CD4-positive, alpha-beta T cell treated with Interferon gamma for 1 hour (primary cell): ENCODE measurements at regions not wholly inside any gene's neighbourhood (a gene's known extent, or its start where the extent isn't known, plus 50 kb on each side); places are given as distances from the start of the nearest gene placed in this dataset.

ENCODE experiments used
- DNase-seq: peaks from one replicate; pipeline ENCODE4 v3.0.0-alpha.2; 2020

DNA sequence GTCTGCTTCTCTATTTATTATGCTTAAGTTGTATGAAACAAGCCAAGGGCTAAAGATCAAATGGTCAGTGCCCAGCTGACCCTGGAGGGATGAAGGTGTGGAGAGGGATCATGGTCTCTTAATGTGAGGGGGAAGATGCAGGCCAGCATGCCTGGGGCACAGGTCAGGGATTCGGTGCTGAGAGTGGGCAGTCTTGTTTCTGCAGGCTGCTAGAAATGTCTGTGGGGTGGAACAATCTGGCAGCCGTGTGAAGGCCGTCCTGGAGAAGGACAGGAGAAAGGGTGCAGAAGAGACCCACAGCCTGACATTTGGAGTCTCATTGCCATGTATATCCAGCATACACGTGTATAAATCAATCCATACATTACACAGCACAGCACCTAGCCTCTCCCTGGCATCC lies 258.3 kb upstream of the MOCS1 start:
- no peak for DNase-seq

- DNase-seq: no peak
These were observed 254.7 kb upstream of the MOCS1 start for GRCh38 chr6:40188931-40189330.

DNA sequence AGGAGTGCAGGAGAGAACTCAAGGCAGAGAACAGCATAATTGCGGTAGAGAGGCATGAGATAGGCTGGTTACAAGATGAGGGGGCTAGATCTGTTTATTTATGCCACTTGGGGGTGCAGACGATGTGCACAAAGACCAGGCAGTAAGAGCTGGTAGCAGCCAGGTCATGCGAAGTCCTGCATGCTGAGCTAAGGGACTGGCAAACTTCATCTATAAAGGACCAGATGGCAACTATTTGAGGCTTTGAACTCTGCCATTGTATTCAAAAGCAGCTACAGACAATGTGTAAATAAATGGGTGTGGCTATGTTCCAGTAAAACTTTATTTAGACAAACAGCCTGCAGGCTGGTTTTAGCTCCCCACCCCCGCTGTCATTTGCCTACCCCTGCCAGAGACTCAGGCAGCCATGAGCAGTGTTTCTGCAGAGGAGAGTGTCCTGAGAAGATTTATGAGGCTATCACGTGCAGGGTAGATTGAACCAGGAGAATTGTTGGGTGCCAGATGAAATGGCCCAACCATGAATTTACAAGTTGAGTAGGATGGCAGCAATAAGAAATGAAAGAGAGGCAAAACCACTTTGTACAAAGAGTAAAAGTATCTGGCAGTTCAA lies 253.4 kb upstream of the MOCS1 start:
- DNase-seq: no peak

DNA sequence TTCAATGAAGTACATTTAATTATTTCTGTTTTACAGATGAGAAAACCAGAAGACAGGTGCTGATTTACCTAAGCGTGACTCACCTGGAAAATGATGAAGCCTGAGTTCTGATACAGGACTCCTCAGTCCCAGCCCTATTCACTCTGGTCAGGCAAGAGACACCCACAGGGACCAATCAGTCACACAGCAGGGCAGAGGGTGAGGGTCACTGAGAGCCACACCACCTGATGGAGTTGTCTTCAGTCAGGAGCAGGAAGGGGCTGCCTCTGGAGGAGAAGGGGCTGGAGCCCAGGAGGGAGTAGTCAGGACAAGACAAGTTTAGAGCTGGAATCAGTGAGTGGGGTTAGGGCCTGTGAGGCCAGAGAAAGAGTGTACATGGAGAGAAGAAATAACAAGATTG lies 251.2 kb upstream of the MOCS1 start:
- no peak for DNase-seq

GRCh38 chr6:40183902-40184301 lies 249.6 kb upstream of the MOCS1 start:
- DNase-seq: no peak

- no peak for DNase-seq
These were observed 247.1 kb upstream of the MOCS1 start for GRCh38 chr6:40181367-40181766.

GRCh38 chr6:40180271-40180670 lies 246.0 kb upstream of the MOCS1 start:
- DNase-seq: no peak

GRCh38 chr6:40179496-40179895 lies 245.2 kb upstream of the MOCS1 start:
- DNase-seq: no peak

GRCh38 chr6:40177598-40177997 lies 243.3 kb upstream of the MOCS1 start:
- DNase-seq: no peak

DNA sequence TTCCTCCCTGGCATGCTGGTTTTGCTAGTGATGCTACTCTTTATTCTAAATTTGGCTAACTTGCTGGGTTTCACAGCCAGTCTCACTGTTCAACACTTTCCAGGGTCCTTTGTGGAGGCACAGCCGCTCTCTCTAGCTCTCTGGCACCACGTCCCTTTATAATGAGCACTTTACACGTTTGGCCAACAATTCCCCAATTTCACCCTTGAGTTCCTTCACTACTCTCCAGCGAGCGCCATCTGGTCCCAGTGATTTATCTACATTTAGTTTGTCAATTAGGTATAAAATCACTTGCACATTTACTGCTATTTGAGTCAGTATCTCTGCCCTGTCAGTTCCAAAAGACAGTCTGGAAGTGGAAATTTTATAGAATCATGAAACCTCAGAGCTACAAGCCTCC lies 241.9 kb upstream of the MOCS1 start:
- no peak for DNase-seq

GRCh38 chr6:40172272-40172671 lies 238.0 kb upstream of the MOCS1 start:
- no peak for DNase-seq

DNA sequence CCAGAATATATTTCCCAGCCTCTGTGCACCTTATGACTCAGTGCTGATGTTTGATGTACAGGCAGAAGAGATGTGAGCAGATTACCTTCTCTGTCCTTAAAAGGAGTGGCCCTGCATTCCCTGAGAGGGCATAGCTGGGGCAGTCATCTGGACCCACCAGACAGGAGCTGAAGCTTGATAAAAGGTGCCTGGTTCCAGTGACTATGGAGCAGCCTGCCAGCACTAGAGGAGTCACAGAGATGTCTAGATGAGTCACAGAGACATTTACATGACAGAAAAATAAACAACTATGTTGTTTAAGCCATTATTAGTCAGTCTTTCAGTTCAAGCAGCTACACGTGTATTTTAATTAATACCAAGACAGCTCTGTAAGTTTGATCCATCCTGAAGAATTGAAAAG lies 237.1 kb upstream of the MOCS1 start:
- DNase-seq: no peak

DNA sequence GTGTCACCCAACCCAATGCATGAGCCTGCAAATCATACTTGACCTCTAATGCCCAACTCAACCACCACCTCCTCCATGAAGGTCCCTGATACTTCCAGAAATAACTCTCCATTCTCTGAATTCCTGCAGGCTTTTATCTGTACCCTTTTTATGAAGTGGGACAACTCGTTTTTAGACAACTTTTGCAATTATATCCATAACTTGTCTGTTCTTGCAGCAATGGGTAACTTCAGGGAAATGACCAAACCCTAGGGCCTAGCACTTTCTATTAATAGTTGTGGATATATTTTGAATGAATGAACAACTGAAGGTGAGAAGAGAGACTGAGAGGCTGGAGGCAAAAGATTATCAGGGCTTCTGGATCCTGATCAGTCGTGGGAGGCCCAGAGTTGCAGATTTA lies 236.6 kb upstream of the MOCS1 start:
- no peak for DNase-seq

DNA sequence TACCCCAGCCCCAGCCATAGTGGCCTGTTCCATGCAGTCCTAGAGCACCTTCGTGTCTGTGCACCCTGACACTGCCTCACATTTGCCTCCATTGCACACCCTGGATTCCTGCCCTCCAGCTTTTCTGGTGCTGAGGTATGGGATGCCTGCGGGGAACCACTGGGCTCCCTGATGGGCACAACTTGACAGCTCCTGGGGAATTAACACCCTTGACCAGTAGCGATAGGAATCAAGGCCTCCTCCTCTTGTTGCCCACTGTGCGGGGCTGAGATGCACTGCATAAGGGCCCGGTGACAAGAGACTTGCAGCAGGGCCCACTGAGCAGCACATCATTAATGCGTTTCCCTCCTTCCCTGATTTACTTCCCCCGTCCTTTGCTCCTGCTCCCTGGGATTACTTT lies 235.6 kb upstream of the MOCS1 start:
- no peak for DNase-seq

DNA sequence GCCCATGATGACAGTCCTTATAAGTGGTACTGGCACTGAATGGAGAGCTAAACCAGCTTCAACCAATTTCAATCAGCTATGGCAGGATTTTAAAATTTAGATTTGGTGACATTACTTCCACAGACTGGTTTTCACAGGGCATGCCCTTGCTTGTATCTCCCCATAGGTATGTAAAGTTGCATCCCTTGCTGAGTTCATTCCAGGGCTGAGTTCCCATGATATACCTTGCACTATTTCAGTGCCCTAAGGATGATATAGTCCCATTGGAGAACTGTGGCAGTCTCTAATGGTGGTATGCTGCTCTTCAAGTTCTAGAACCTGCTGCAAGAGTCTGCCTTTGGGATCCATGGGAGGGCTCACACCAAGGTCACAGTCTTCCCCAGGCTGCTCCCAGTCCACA lies 232.7 kb upstream of the MOCS1 start:
- DNase-seq: no peak

GRCh38 chr6:40165036-40165709 lies 230.9 kb upstream of the MOCS1 start:
- no peak for DNase-seq

GRCh38 chr6:40164345-40164755 lies 230.1 kb upstream of the MOCS1 start:
- no peak for DNase-seq

DNA sequence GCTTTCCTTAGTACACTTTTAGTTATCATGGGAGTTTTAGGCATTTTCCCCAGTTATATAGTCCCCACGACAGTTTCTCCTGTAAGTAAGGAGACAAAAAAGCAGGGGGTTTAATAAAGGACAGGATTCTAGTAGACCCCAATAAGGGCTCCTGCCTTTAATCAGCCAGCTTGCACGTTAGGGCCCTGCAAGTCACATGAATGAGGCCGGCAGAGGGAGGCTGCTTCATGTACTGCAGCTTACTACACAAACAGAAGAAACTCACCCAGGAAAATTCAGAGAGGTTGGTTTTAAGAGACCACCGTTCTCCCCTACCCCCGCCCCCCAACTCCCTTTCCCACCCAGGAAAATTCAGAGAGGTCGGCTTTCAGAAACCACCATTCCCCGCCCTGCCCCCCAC lies 229.7 kb upstream of the MOCS1 start:
- DNase-seq: no peak

DNA sequence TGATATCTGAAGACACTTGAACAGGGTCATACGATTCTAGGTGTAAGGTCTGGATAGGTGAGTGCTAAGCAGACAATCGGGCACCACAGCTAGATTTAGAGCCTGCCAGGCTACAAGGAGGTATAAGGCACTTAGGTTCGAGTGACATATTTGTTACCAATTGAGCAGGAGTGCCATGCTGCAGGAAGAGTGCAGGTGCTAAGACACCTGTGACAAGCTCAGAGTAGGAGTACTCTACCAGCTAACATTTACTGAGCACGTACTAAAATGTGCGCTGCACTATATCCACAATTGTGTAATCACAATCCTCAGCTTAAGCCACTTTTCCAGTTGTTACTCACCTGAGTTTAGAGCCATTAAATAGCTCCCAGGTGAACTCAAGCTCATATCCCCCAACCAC lies 227.8 kb upstream of the MOCS1 start:
- no peak for DNase-seq

DNA sequence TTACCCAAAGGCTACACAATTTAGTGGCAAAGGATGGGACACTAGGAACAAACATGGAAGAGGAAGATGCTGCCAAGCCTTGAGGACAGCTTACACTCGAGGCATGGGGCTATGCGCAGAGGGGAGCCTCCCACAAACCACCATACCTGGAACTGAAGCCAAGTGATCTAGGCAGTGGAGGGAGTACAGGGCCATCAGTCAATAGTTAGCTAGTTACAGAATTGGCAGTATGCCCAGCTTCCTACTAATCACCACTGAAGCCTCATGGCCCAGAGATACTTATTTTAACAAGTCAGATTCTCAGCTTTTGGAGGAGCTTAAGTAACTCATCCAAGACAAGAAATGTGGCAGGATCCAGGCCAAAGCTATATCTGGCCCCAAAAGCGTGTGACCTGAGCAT lies 226.6 kb upstream of the MOCS1 start:
- no peak for DNase-seq

- no peak for DNase-seq
These were observed 225.6 kb upstream of the MOCS1 start for GRCh38 chr6:40159865-40160264.

DNA sequence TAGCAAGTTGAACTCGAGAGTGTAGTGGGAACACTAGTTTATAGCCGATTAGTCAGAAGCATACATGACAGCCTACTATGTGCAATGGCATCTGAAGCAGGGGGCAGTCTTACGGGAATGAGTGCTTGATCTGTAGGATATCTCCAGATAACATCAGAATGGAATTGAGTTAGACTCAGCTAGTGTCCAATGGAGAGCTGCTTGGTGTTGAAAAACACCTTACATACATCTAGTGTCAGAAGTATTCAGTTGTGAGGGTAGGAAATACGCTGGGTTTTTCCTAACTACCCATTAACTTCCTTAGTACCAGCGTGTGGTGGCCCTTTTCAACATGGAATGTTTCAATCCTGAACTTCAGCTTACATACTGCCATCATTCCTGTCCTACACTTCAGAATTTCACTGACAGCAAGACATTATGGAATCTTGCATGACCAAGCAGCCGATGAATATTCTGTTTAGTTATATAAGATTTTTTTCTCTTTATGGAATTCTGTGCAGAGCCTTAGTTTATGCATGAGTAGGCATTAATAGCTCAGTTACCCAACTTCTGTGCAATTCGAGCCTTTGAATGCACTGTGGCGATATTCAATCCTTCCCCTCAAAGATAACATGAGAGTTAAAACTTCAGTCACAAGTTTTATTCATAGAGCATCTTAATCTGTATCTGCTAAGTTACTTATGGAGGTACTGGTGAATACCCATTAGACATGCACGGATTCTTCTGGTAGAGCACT lies 218.6 kb upstream of the MOCS1 start:
- no peak for DNase-seq

DNA sequence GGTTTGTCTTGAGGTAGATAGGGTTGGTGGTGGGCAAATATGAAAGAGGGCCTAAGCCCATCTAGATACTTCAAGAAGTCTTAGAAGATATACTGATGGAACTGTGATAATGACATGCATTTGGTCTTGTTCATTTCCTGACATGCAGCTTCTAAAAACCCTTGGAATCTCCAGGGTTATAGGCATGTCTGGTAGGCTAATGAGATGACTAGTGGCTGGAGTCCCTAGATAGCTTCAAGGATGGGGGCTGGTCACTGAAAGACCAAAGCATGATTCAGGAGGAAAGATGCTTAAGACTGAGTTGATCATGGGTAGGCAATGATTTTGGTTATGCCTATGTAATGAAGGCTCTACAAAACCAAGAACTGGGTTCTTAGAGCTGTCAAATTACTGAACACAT lies 217.9 kb upstream of the MOCS1 start:
- DNase-seq: no peak

GRCh38 chr6:40148882-40149573 lies 214.8 kb upstream of the MOCS1 start:
- DNase-seq: no peak
